Mucosa of descending colon (tissue), 3 donors: ENCODE measurements at regions not wholly inside any gene's neighbourhood (a gene's known extent, or its start where the extent isn't known, plus 50 kb on each side); places are given as distances from the start of the nearest gene placed in this dataset.

Experiments used
- ATAC-seq: fragments of 200-7000 bp; cut with Tn5 transposase; one replicate; pipeline ENCODE4 v1.9.1; 2020; ENCODE audit warnings: mild to moderate bottlenecking, moderate library complexity
- DNase-seq, 3 donors: peaks; one replicate each; pipeline ENCODE4 v3.0.0-alpha.2; 2020
- H3K36me3 ChIP-seq: fragments of 200-600 bp; one replicate; pipeline ENCODE4 v1.8.0; 2021; ENCODE audit warnings: low read depth, mild to moderate bottlenecking
- H3K4me1 ChIP-seq: fragments of 200-600 bp; one replicate; pipeline ENCODE4 v1.8.0; 2021; ENCODE audit warnings: low read depth, mild to moderate bottlenecking
- H3K4me3 ChIP-seq: fragments of 200-600 bp; one replicate; pipeline ENCODE4 v1.8.0; 2021; ENCODE audit warnings: mild to moderate bottlenecking
- H3K9me3 ChIP-seq: fragments of 200-600 bp; one replicate; pipeline ENCODE4 v1.8.0; 2021; ENCODE audit warnings: mild to moderate bottlenecking
- CTCF ChIP-seq: fragments of 200-600 bp; IDR thresholded peaks from one replicate; pipeline ENCODE4 v1.8.0; 2022; ENCODE audit warnings: antibody characterized with exemption, mild to moderate bottlenecking
- intact Hi-C, 2 donors: fragments of 100-400 bp; cut with DNase I in 1 of 2; cut with micrococcal nuclease in 1 of 2; formaldehyde crosslinking; loops; one replicate each; pipeline versions ENCODE4 v1.11.0 to v1.11.1; 2022; cut with DNase I, micrococcal nuclease
- donor health status: DM: no; HTN: no; CAD: no; lungs with moderate emphysema.
- donor health status: DM: no; HTN: no; CAD: no.
- donor health status: DM: no; HTN: yes; CAD: no.

- Histone ChIP-seq H3K9me3 (peaks cover 20% of the 10 kb centered on the region), H3K4me1 (no peaks in the 10 kb centered on the region), H3K36me3 (no peaks in the 10 kb centered on the region), H3K4me3 (no peak overlapping the region)
- ATAC-seq (no peak), DNase-seq (no peak)
- no peak for TF ChIP-seq CTCF
- intact Hi-C loops, result no loop called here
Measured at GRCh38 chr5:3911111-3911510, 315.5 kb downstream of the IRX1 start.

GRCh38 chr5:3911773-3912172, 316.1 kb downstream of the IRX1 start:
- no peak for TF ChIP-seq CTCF
- H3K36me3 ChIP-seq, result no peaks in the 10 kb centered on the region
- no peaks in the 10 kb centered on the region for H3K4me1 ChIP-seq
- ATAC-seq, result no peak
- DNase-seq, result no peak
- intact Hi-C loops, result no loop called here
- H3K4me3 ChIP-seq, result no peak overlapping the region
- H3K9me3 ChIP-seq, result peaks cover 20% of the 10 kb centered on the region

GRCh38 chr5:3912790-3913189, 317.2 kb downstream of the IRX1 start:
- no peaks in the 10 kb centered on the region for H3K36me3 ChIP-seq
- peaks cover 20% of the 10 kb centered on the region for H3K9me3 ChIP-seq
- no peak overlapping the region for H3K4me3 ChIP-seq
- TF ChIP-seq CTCF, result no peak
- no peaks in the 10 kb centered on the region for H3K4me1 ChIP-seq
- DNase-seq (no peak), ATAC-seq (no peak)
- intact Hi-C loops, result no loop called here

- no peak for DNase-seq
- intact Hi-C loops, result no loop called here
- TF ChIP-seq CTCF, result no peak
- no peaks in the 10 kb centered on the region for H3K4me1 ChIP-seq
- ATAC-seq, result no peak
- H3K4me3 ChIP-seq, result no peak overlapping the region
- peaks cover 22% of the 10 kb centered on the region for H3K9me3 ChIP-seq
- H3K36me3 ChIP-seq, result no peaks in the 10 kb centered on the region
Measured at GRCh38 chr5:3913279-3913678, 317.6 kb downstream of the IRX1 start.

- no peak for TF ChIP-seq CTCF
- Histone ChIP-seq H3K36me3 (no peaks in the 10 kb centered on the region), H3K4me3 (no peak overlapping the region), H3K4me1 (no peaks in the 10 kb centered on the region), H3K9me3 (peaks cover 14% of the 10 kb centered on the region)
- ATAC-seq (no peak), DNase-seq (no peak)
- intact Hi-C loops, result no loop called here
Measured at GRCh38 chr5:3925022-3925421, 329.4 kb downstream of the IRX1 start.

GRCh38 chr5:3925935-3926334, 330.3 kb downstream of the IRX1 start:
- intact Hi-C loops, result no loop called here
- H3K9me3 ChIP-seq, result peaks cover 16% of the 10 kb centered on the region
- no peak for ATAC-seq
- no peak overlapping the region for H3K4me3 ChIP-seq
- H3K4me1 ChIP-seq, result no peaks in the 10 kb centered on the region
- TF ChIP-seq CTCF, result no peak
- no peaks in the 10 kb centered on the region for H3K36me3 ChIP-seq
- DNase-seq, result no peak
